Naive thymus-derived CD4-positive, alpha-beta T cell (primary cell): ENCODE measurements at regions not wholly inside any gene's neighbourhood (a gene's known extent, or its start where the extent isn't known, plus 50 kb on each side); places are given as distances from the start of the nearest gene placed in this dataset.

Source experiments
- ATAC-seq: fragments of 150-1000 bp; cut with Tn5 transposase; 2 replicates; pipeline ENCODE4 v1.10.0; 2021; ENCODE audit warnings: mild to moderate bottlenecking, moderate library complexity
- CTCF ChIA-PET: fragments of 350-600 bp; sonication (Branson Sonifier 250); formaldehyde crosslinking; loops from one replicate; lab custom pipeline; 2021; ENCODE audit warnings: antibody characterized with exemption; lab: Charles Lee
- POLR2A ChIA-PET: fragments of 350-600 bp; sonication (Branson Sonifier 250); formaldehyde crosslinking; loops from one replicate; lab custom pipeline; 2021; ENCODE audit warnings: antibody characterized with exemption, inconsistent platforms; lab: Charles Lee
- DNase-seq, 9 donors: peaks; one replicate each; pipeline versions ENCODE4 v3.0.0 to v3.0.0-alpha.2; 2020 to 2022; ENCODE audit warnings: mixed read lengths in 1 of 9
- H3K27ac ChIP-seq: one replicate; pipeline ENCODE4 v1.7.0; 2013; ENCODE audit warnings: mild to moderate bottlenecking, low read depth, low read length, moderate library complexity
- H3K27me3 ChIP-seq, 2 donors: one replicate each; pipeline ENCODE4 v1.7.0; 2013; ENCODE audit warnings: low read length in 2 of 2, mild to moderate bottlenecking in 2 of 2, moderate library complexity in 2 of 2; ENCODE audit not compliant: control insufficient read depth in 2 of 2, insufficient read depth in 2 of 2
- H3K36me3 ChIP-seq, 3 experiments: 1 replicate in 2 of 3; 2 replicates in 1 of 3; pipeline ENCODE4 v1.7.0; 2013; ENCODE audit warnings: low read length in 3 of 3, mild to moderate bottlenecking in 3 of 3, moderate library complexity in 1 of 3; ENCODE audit not compliant: insufficient read depth in 3 of 3, control insufficient read depth in 2 of 3
- H3K4me1 ChIP-seq, 2 donors: one replicate each; pipeline ENCODE4 v1.7.0; 2013; ENCODE audit warnings: low read length in 2 of 2, mild to moderate bottlenecking in 2 of 2, moderate library complexity in 1 of 2; ENCODE audit not compliant: control insufficient read depth in 2 of 2, insufficient read depth in 2 of 2
- H3K4me3 ChIP-seq: 2 replicates; pipeline ENCODE4 v1.7.0; 2013; ENCODE audit warnings: mild to moderate bottlenecking, low read length
- H3K9me3 ChIP-seq, 3 experiments: 1 replicate in 2 of 3; 2 replicates in 1 of 3; pipeline ENCODE4 v1.7.0; 2013; ENCODE audit warnings: low read length in 3 of 3; ENCODE audit not compliant: control insufficient read depth in 2 of 3
- H3K27ac Mint-ChIP-seq, 9 donors: one replicate each; pipeline ENCODE4 v1.8.0; 2020 to 2022; ENCODE audit warnings: mixed read lengths in 9 of 9, mild to moderate bottlenecking in 8 of 9, moderate library complexity in 5 of 9, inconsistent platforms in 2 of 9
- H3K27me3 Mint-ChIP-seq, 5 donors: one replicate each; pipeline ENCODE4 v1.8.0; 2021 to 2022; ENCODE audit warnings: mixed read lengths in 5 of 5, mild to moderate bottlenecking in 1 of 5
- H3K36me3 Mint-ChIP-seq, 5 donors: one replicate each; pipeline ENCODE4 v1.8.0; 2020 to 2022; ENCODE audit warnings: mixed read lengths in 5 of 5, mild to moderate bottlenecking in 3 of 5, inconsistent platforms in 1 of 5
- H3K4me1 Mint-ChIP-seq, 7 donors: one replicate each; pipeline ENCODE4 v1.8.0; 2020 to 2022; ENCODE audit warnings: mixed read lengths in 7 of 7, mild to moderate bottlenecking in 3 of 7, inconsistent platforms in 1 of 7
- H3K4me3 Mint-ChIP-seq, 10 donors: one replicate each; pipeline ENCODE4 v1.8.0; 2020 to 2022; ENCODE audit warnings: mild to moderate bottlenecking in 10 of 10, mixed read lengths in 10 of 10, moderate library complexity in 6 of 10, inconsistent platforms in 2 of 10
- H3K9me3 Mint-ChIP-seq, 11 donors: one replicate each; pipeline ENCODE4 v1.8.0; 2020 to 2022; ENCODE audit warnings: mixed read lengths in 11 of 11, mild to moderate bottlenecking in 4 of 11, inconsistent platforms in 1 of 11, moderate library complexity in 1 of 11
- intact Hi-C, 2 donors: fragments of 100-400 bp; cut with micrococcal nuclease; formaldehyde crosslinking; loops; one replicate each; pipeline ENCODE4 v1.15.1; 2023

DNA sequence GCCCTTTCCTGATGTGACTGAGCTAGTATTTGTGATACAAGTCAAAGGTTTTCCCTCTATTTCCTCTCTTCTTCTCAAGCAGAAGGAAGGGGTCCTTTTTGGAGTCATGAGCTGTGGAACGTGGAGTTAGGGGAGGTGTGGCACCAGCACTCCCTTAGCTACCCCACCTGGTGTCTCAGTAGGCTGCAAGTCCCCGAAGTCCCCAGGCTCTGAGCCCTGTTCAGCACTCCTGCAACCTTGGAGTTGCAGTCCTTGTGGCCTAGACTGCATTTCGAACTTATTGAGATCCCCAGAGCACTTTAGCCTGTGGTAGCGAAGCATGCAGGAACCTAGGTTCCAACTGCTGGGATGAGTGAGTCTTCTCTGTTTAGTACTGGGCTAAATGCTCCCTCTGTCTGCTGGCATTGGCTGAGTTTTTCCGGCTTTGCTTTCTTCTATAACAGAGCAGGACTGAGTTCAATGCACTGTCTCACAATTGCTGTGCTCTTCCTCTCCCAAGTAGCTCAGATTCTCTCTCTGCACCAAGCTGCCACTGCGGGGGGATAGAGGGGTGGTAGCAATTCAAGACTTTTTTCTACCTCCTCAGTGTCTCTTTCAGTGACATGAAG is 600.7 kb upstream of the CDH9 start:
- intact Hi-C loops = no loop called here
- H3K4me3 ChIP-seq = no peak overlapping the region

DNA sequence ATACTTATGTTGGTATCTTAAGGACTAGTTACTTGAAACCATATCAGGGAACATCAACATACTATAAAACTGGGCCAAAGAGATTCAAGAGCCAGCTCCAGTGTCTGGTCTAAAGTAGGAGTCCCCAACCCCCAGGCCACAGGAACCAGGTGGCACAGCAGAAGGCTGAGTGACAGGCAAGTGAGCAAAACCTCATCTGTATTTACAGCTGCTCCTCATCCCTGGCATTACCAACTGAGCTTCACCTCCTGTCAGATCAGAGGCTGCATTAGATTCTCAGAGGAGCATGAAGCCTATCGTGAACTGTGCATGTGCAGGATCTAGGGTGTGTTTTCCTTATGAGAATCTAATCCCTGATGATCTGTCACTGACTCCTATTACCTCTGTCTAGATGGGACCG is 581.6 kb upstream of the CDH9 start:
- no peak overlapping the region for H3K27ac Mint-ChIP-seq
- no peaks in the 10 kb centered on the region for H3K27me3 Mint-ChIP-seq
- intact Hi-C loops = no loop called here
- H3K4me1 ChIP-seq = no peaks in the 10 kb centered on the region
- H3K4me3 Mint-ChIP-seq = no peak overlapping the region
- POLR2A ChIA-PET = no interaction called here
- ATAC-seq (no peak), DNase-seq (no peak)
- no peak overlapping the region for H3K27ac ChIP-seq
- H3K4me3 ChIP-seq = no peak overlapping the region
- no peaks in the 10 kb centered on the region for H3K9me3 ChIP-seq
- no peaks in the 10 kb centered on the region for H3K36me3 ChIP-seq
- CTCF ChIA-PET = no interaction called here
- H3K9me3 Mint-ChIP-seq = peaks cover 0 to 43% (median 10%) of the 10 kb centered on the region in 11 donors
- no peaks in the 10 kb centered on the region for H3K27me3 ChIP-seq
- peaks cover 0 to 5% (median 0%) of the 10 kb centered on the region in 5 donors for H3K36me3 Mint-ChIP-seq
- peaks cover 0 to 1% (median 0%) of the 10 kb centered on the region in 7 donors for H3K4me1 Mint-ChIP-seq

More for the DNA sequence above, 600.7 kb upstream of the CDH9 start:
- Mint-ChIP-seq H3K27ac (no peak overlapping the region), H3K27me3 (no peaks in the 10 kb centered on the region), H3K4me1 (no peaks in the 10 kb centered on the region), H3K9me3 (peaks cover 0 to 25% (median 17%) of the 10 kb centered on the region in 11 donors), H3K4me3 (no peak overlapping the region), H3K36me3 (no peaks in the 10 kb centered on the region)
- H3K27ac ChIP-seq = no peak overlapping the region
- H3K9me3 ChIP-seq = no peaks in the 10 kb centered on the region
- ChIA-PET CTCF (no interaction called here), POLR2A (no interaction called here)
- no peaks in the 10 kb centered on the region for H3K4me1 ChIP-seq
- H3K36me3 ChIP-seq = no peaks in the 10 kb centered on the region
- ATAC-seq (no peak), DNase-seq (no peak)
- no peaks in the 10 kb centered on the region for H3K27me3 ChIP-seq

DNA sequence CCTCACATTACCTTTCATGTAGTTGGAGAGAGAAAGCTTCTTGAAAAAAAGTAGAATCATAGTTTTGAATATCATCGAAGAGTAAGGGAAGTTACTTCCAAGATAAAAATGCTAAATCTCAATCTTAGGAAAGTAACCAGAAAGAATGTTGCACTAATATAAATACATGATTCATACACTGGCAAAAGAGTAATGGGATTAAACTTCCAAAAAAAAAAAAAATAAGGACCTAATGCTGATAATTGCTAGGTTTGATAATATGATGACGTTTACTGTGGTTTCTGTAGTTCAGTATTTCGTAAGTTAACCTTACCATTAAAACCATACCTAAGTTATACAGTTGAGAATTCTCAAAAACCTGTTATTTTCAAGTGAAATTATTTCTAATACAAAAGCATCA is 573.8 kb upstream of the CDH9 start:
- H3K9me3 Mint-ChIP-seq = peaks cover 0 to 33% (median 11%) of the 10 kb centered on the region in 11 donors
- peaks cover 0 to 1% (median 0%) of the 10 kb centered on the region in 7 donors for H3K4me1 Mint-ChIP-seq
- CTCF ChIA-PET = no interaction called here
- H3K27ac Mint-ChIP-seq = no peak overlapping the region
- H3K4me3 ChIP-seq = no peak overlapping the region
- H3K4me3 Mint-ChIP-seq = no peak overlapping the region
- no peak overlapping the region for H3K27ac ChIP-seq
- H3K27me3 Mint-ChIP-seq = no peaks in the 10 kb centered on the region
- intact Hi-C loops = no loop called here
- POLR2A ChIA-PET = no interaction called here
- H3K4me1 ChIP-seq = no peaks in the 10 kb centered on the region
- no peaks in the 10 kb centered on the region for H3K27me3 ChIP-seq
- DNase-seq (no peak), ATAC-seq (no peak)
- H3K9me3 ChIP-seq = no peaks in the 10 kb centered on the region
- H3K36me3 Mint-ChIP-seq = peaks cover 0 to 9% (median 0%) of the 10 kb centered on the region in 5 donors
- H3K36me3 ChIP-seq = no peaks in the 10 kb centered on the region

DNA sequence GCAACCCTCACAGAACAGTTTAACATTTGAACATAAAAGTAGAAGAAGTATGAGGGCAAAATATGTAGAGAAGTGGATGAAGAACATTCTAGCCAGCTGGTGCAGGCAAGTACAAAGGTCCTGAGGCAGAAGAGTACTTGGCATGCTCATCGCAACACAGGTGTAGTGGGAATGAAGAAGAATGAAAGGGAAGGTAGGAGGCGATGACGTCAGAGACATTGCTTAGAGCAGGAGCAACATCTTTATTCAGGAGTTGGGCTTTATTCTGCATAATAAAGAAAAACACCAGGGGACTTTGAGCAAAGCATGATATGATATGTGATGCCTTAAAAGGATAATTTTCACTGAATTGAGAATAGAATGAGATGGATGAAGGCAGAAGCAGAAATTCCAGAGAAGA is 570.6 kb upstream of the CDH9 start:
- no peak for ATAC-seq
- peaks cover 0 to 4% (median 0%) of the 10 kb centered on the region in 5 donors for H3K36me3 Mint-ChIP-seq
- no peak overlapping the region for H3K27ac Mint-ChIP-seq
- intact Hi-C loops = no loop called here
- ChIA-PET POLR2A (no interaction called here), CTCF (no interaction called here)
- H3K4me1 ChIP-seq = no peaks in the 10 kb centered on the region
- H3K9me3 Mint-ChIP-seq = peaks cover 0 to 17% (median 3%) of the 10 kb centered on the region in 11 donors
- H3K4me1 Mint-ChIP-seq = no peaks in the 10 kb centered on the region
- no peak for DNase-seq
- no peaks in the 10 kb centered on the region for H3K36me3 ChIP-seq
- no peak overlapping the region for H3K4me3 Mint-ChIP-seq
- H3K4me3 ChIP-seq = no peak overlapping the region
- no peak overlapping the region for H3K27ac ChIP-seq
- H3K9me3 ChIP-seq = no peaks in the 10 kb centered on the region
- no peaks in the 10 kb centered on the region for H3K27me3 ChIP-seq
- no peaks in the 10 kb centered on the region for H3K27me3 Mint-ChIP-seq

DNA sequence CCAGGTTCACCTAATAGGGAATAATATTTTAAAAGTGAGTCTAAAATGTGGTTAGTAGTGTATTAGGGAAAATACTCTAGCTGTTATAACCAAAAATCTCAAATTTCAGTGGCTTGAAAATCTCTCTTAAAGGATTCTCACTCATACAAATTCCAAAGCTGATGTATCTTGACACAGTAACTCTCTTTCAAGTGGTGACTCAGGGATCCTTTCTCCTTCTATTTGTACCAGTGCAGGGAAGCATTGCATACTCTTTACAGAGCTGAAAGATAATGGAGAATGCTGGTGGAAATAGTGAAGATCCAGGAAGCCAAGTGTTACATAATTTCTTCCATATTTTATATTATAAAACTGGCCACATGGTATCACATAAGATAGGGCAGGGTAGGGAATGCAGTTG is 560.2 kb upstream of the CDH9 start:
- ATAC-seq = no peak
- H3K4me3 Mint-ChIP-seq = no peak overlapping the region
- DNase-seq = no peak

DNA sequence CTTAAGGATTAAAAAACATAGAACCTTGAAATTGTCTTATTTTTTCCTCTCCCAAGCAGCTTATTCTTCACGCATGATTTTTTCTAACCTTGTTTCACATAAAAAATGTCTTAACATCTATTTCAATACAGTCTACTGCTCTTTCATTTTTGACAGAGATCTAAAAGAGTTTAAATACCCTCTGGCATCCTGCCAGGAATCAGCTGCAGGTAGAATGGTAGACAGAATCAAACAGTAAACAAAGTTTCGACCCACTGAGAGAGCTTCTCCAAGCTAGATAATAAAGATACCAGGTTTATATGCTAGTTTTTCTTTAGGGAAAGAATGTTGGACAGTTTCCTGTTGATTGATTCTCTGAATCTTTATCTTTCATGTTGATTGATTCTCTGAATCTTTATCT is 555.8 kb upstream of the CDH9 start:
- H3K27me3 Mint-ChIP-seq = no peaks in the 10 kb centered on the region
- DNase-seq = no peak
- H3K27ac ChIP-seq = no peak overlapping the region
- peaks cover 0 to 5% (median 0%) of the 10 kb centered on the region in 3 experiments for H3K9me3 ChIP-seq
- H3K27me3 ChIP-seq = no peaks in the 10 kb centered on the region
- CTCF ChIA-PET = no interaction called here
- POLR2A ChIA-PET = no interaction called here
- ATAC-seq = no peak
- peaks cover 0 to 20% (median 10%) of the 10 kb centered on the region in 11 donors for H3K9me3 Mint-ChIP-seq
- no peaks in the 10 kb centered on the region for H3K4me1 Mint-ChIP-seq
- intact Hi-C loops = no loop called here
- H3K36me3 Mint-ChIP-seq = no peaks in the 10 kb centered on the region
- H3K27ac Mint-ChIP-seq = no peak overlapping the region
- no peaks in the 10 kb centered on the region for H3K36me3 ChIP-seq
- no peak overlapping the region for H3K4me3 ChIP-seq
- H3K4me1 ChIP-seq = no peaks in the 10 kb centered on the region
- H3K4me3 Mint-ChIP-seq = no peak overlapping the region

More for the DNA sequence above, 560.2 kb upstream of the CDH9 start:
- ChIA-PET CTCF (no interaction called here), POLR2A (no interaction called here)
- H3K36me3 Mint-ChIP-seq = no peaks in the 10 kb centered on the region
- H3K27me3 Mint-ChIP-seq = no peaks in the 10 kb centered on the region
- no peak overlapping the region for H3K4me3 ChIP-seq
- no peaks in the 10 kb centered on the region for H3K4me1 ChIP-seq
- no peak overlapping the region for H3K27ac Mint-ChIP-seq
- peaks cover 0 to 20% (median 5%) of the 10 kb centered on the region in 11 donors for H3K9me3 Mint-ChIP-seq
- no peaks in the 10 kb centered on the region for H3K36me3 ChIP-seq
- intact Hi-C loops = no loop called here
- H3K27me3 ChIP-seq = no peaks in the 10 kb centered on the region
- H3K9me3 ChIP-seq = no peaks in the 10 kb centered on the region
- H3K27ac ChIP-seq = no peak overlapping the region
- H3K4me1 Mint-ChIP-seq = no peaks in the 10 kb centered on the region

DNA sequence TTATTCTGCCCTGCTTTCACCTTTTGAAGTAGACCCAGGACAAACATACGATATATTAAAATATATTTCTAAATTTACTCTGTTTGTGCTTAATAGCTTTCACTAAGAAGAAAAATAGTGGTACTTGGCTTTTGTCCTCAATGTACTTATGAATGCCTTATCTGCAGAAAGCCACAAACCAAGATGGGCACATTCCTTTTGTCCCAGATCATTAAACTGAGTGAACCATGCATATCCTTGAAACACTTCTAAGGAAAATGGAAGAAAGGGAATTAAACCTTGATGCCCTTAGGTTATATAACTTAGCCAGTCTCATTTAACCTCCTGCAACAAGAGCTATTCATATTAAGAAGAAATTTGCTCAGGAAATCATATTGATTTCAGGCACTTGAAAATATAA is 553.8 kb upstream of the CDH9 start:
- ATAC-seq (no peak), DNase-seq (no peak)
- Mint-ChIP-seq H3K36me3 (no peaks in the 10 kb centered on the region), H3K9me3 (peaks cover 3 to 29% (median 14%) of the 10 kb centered on the region in 11 donors), H3K4me3 (no peak overlapping the region), H3K27me3 (no peaks in the 10 kb centered on the region), H3K4me1 (no peaks in the 10 kb centered on the region), H3K27ac (no peak overlapping the region)
- Histone ChIP-seq H3K27me3 (no peaks in the 10 kb centered on the region), H3K4me3 (no peak overlapping the region), H3K9me3 (peaks cover 0 to 5% (median 0%) of the 10 kb centered on the region in 3 experiments), H3K27ac (no peak overlapping the region), H3K36me3 (no peaks in the 10 kb centered on the region), H3K4me1 (no peaks in the 10 kb centered on the region)
- CTCF ChIA-PET = no interaction called here
- intact Hi-C loops = no loop called here
- POLR2A ChIA-PET = no interaction called here
